H1 (cell line): ENCODE measurements at regions not wholly inside any gene's neighbourhood (a gene's known extent, or its start where the extent isn't known, plus 50 kb on each side); places are given as distances from the start of the nearest gene placed in this dataset.

ENCODE experiments used
- CEBPB ChIP-seq: IDR thresholded peaks from 2 replicates; pipeline ENCODE4 v1.6.1; 2012; ENCODE audit warnings: low read depth, low read length
- CREB1 ChIP-seq: IDR thresholded peaks from 2 replicates; pipeline ENCODE4 v1.6.1; 2012; ENCODE audit warnings: inconsistent platforms
- JUND ChIP-seq: IDR thresholded peaks from 2 replicates; pipeline ENCODE4 v1.6.1; 2011; ENCODE audit warnings: mild to moderate bottlenecking, improper control_type of control experiment, low read length
- NANOG ChIP-seq: IDR thresholded peaks from 2 replicates; pipeline ENCODE4 v1.6.1; 2011; ENCODE audit warnings: low read length, low read depth, mild to moderate bottlenecking, inconsistent platforms; ENCODE audit not compliant: insufficient read depth, poor library complexity, severe bottlenecking
- PHF8 ChIP-seq: fragments of 200-600 bp; sonication (generic); conservative IDR thresholded peaks from 2 replicates; pipeline ENCODE4 v1.7.1; 2012; ENCODE audit warnings: low read depth, mild to moderate bottlenecking, inconsistent platforms, low read length, moderate library complexity
- POLR2A ChIP-seq, 2 experiments: IDR thresholded peaks; 1 replicate in 1 of 2; 2 replicates in 1 of 2; pipeline ENCODE4 v1.6.1; 2011; ENCODE audit warnings: low read depth in 2 of 2, low read length in 2 of 2, mild to moderate bottlenecking in 2 of 2; ENCODE audit errors: control extremely low read depth in 1 of 2
- POLR2AphosphoS5 ChIP-seq: IDR thresholded peaks from 2 replicates; pipeline ENCODE4 v1.6.1; 2011; ENCODE audit warnings: low read depth, low read length
- POU5F1 ChIP-seq: IDR thresholded peaks from 2 replicates; pipeline ENCODE4 v1.6.1; 2011; ENCODE audit warnings: low read depth, mild to moderate bottlenecking, low read length, moderate library complexity
- SRF ChIP-seq: IDR thresholded peaks from 2 replicates; pipeline ENCODE4 v1.6.1; 2011; ENCODE audit warnings: mild to moderate bottlenecking, low read depth, low read length, moderate library complexity
- TF ChIP-seq, protein P1 (sequence below): fragments of 300-600 bp; sonication (generic); IDR thresholded peaks from 2 replicates; pipeline ENCODE4 v1.7.1; 2012; ENCODE audit warnings: low read length, moderate library complexity, mild to moderate bottlenecking, inconsistent platforms; ENCODE audit not compliant: insufficient replicate concordance

DNA sequence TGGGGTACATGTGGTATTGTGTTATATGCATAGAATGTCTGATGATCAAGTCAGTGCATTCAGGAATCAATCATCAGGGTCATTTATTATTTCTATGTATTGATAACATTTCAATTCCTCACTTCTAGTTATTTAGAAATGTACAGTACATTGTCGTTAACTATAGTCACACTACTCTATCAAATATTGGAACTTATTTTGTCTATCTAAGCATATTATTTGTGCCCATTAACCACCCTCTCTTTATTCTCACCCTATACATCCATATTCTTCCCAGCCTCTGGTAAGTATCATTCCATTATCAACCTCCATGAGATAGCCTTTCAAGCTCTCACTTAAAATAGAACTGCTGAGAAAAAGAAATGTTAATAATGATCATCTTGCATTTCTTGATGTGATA is 596.5 kb upstream of the POT1 start (continued):
- TF ChIP-seq, protein P1, sequence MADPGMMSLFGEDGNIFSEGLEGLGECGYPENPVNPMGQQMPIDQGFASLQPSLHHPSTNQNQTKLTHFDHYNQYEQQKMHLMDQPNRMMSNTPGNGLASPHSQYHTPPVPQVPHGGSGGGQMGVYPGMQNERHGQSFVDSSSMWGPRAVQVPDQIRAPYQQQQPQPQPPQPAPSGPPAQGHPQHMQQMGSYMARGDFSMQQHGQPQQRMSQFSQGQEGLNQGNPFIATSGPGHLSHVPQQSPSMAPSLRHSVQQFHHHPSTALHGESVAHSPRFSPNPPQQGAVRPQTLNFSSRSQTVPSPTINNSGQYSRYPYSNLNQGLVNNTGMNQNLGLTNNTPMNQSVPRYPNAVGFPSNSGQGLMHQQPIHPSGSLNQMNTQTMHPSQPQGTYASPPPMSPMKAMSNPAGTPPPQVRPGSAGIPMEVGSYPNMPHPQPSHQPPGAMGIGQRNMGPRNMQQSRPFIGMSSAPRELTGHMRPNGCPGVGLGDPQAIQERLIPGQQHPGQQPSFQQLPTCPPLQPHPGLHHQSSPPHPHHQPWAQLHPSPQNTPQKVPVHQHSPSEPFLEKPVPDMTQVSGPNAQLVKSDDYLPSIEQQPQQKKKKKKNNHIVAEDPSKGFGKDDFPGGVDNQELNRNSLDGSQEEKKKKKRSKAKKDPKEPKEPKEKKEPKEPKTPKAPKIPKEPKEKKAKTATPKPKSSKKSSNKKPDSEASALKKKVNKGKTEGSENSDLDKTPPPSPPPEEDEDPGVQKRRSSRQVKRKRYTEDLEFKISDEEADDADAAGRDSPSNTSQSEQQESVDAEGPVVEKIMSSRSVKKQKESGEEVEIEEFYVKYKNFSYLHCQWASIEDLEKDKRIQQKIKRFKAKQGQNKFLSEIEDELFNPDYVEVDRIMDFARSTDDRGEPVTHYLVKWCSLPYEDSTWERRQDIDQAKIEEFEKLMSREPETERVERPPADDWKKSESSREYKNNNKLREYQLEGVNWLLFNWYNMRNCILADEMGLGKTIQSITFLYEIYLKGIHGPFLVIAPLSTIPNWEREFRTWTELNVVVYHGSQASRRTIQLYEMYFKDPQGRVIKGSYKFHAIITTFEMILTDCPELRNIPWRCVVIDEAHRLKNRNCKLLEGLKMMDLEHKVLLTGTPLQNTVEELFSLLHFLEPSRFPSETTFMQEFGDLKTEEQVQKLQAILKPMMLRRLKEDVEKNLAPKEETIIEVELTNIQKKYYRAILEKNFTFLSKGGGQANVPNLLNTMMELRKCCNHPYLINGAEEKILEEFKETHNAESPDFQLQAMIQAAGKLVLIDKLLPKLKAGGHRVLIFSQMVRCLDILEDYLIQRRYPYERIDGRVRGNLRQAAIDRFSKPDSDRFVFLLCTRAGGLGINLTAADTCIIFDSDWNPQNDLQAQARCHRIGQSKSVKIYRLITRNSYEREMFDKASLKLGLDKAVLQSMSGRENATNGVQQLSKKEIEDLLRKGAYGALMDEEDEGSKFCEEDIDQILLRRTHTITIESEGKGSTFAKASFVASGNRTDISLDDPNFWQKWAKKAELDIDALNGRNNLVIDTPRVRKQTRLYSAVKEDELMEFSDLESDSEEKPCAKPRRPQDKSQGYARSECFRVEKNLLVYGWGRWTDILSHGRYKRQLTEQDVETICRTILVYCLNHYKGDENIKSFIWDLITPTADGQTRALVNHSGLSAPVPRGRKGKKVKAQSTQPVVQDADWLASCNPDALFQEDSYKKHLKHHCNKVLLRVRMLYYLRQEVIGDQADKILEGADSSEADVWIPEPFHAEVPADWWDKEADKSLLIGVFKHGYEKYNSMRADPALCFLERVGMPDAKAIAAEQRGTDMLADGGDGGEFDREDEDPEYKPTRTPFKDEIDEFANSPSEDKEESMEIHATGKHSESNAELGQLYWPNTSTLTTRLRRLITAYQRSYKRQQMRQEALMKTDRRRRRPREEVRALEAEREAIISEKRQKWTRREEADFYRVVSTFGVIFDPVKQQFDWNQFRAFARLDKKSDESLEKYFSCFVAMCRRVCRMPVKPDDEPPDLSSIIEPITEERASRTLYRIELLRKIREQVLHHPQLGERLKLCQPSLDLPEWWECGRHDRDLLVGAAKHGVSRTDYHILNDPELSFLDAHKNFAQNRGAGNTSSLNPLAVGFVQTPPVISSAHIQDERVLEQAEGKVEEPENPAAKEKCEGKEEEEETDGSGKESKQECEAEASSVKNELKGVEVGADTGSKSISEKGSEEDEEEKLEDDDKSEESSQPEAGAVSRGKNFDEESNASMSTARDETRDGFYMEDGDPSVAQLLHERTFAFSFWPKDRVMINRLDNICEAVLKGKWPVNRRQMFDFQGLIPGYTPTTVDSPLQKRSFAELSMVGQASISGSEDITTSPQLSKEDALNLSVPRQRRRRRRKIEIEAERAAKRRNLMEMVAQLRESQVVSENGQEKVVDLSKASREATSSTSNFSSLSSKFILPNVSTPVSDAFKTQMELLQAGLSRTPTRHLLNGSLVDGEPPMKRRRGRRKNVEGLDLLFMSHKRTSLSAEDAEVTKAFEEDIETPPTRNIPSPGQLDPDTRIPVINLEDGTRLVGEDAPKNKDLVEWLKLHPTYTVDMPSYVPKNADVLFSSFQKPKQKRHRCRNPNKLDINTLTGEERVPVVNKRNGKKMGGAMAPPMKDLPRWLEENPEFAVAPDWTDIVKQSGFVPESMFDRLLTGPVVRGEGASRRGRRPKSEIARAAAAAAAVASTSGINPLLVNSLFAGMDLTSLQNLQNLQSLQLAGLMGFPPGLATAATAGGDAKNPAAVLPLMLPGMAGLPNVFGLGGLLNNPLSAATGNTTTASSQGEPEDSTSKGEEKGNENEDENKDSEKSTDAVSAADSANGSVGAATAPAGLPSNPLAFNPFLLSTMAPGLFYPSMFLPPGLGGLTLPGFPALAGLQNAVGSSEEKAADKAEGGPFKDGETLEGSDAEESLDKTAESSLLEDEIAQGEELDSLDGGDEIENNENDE: no peak
- TF ChIP-seq CEBPB (no peak), POLR2A (IDR thresholded peaks at IDR 0.05; ENCODE audit: control extremely low read depth in 1 of 2, low read depth in 2 of 2, low read length in 2 of 2) (no peak), JUND (no peak), POLR2AphosphoS5 (no peak), POU5F1 (no peak), CREB1 (no peak), NANOG (no peak), PHF8 (no peak), SRF (no peak)
